IMR-90 (cell line): ENCODE measurements at regions not wholly inside any gene's neighbourhood (a gene's known extent, or its start where the extent isn't known, plus 50 kb on each side); places are given as distances from the start of the nearest gene placed in this dataset.

ENCODE experiments used
- ATAC-seq: fragments of 200-7000 bp; cut with Tn5 transposase; 2 replicates; pipeline ENCODE4 v1.9.1; 2020; ENCODE audit warnings: low read depth, mild to moderate bottlenecking, moderate library complexity
- BruUV-seq: library from RNA; stranded (reverse); fragments of 400-500 nt; replicated peaks from 2 replicates; lab custom pipeline; 2021; lab: Mats Ljungman, UMichigan
- CTCF ChIA-PET: fragments of 300-600 bp; formaldehyde crosslinking; extraction: SDS; loops from one replicate; lab custom pipeline; 2021; ENCODE audit warnings: antibody characterized with exemption; lab: Yijun Ruan, JAX
- POLR2A ChIA-PET: fragments of 300-600 bp; sonication (Branson Sonifier 250); formaldehyde crosslinking; loops from one replicate; lab custom pipeline; 2022; ENCODE audit warnings: antibody characterized with exemption; ENCODE audit not compliant: unreplicated experiment; lab: Charles Lee
- DNase-seq: peaks from one replicate; pipeline ENCODE4 v3.0.0; 2013
- H2AFZ ChIP-seq: replicated peaks from 2 replicates; pipeline ENCODE3; 2013; ENCODE audit warnings: low read length, mild to moderate bottlenecking; ENCODE audit not compliant: poor library complexity
- H2AK5ac ChIP-seq: 2 replicates; pipeline ENCODE4 v1.6.1; 2013; ENCODE audit warnings: low read depth, low read length, inconsistent platforms
- H2AK9ac ChIP-seq: replicated peaks from 2 replicates; pipeline ENCODE3; 2013; ENCODE audit warnings: mild to moderate bottlenecking, low read depth, low read length, moderate library complexity; ENCODE audit not compliant: poor library complexity
- H2BK120ac ChIP-seq: 2 replicates; pipeline ENCODE4 v1.6.1; 2013; ENCODE audit warnings: low read depth, low read length, inconsistent platforms
- H2BK15ac ChIP-seq: 3 replicates; pipeline ENCODE4 v1.6.1; 2013; ENCODE audit warnings: low read depth, low read length, inconsistent platforms
- H2BK20ac ChIP-seq: 2 replicates; pipeline ENCODE4 v1.6.1; 2013; ENCODE audit warnings: low read depth, mild to moderate bottlenecking, inconsistent platforms, low read length, moderate library complexity
- H2BK5ac ChIP-seq: 2 replicates; pipeline ENCODE4 v1.6.1; 2013; ENCODE audit warnings: mild to moderate bottlenecking, low read depth, low read length, inconsistent platforms; ENCODE audit not compliant: poor library complexity, severe bottlenecking
- H3K14ac ChIP-seq: replicated peaks from 2 replicates; pipeline ENCODE4 v1.6.1; 2013; ENCODE audit warnings: low read depth, low read length, inconsistent platforms
- H3K18ac ChIP-seq: 2 replicates; pipeline ENCODE4 v1.6.1; 2013; ENCODE audit warnings: low read depth, low read length, control low read depth
- H3K23ac ChIP-seq: 2 replicates; pipeline ENCODE4 v1.6.1; 2013; ENCODE audit warnings: low read depth, low read length, inconsistent platforms
- H3K27ac ChIP-seq: 2 replicates; pipeline ENCODE4 v1.5.1; 2013; ENCODE audit warnings: mild to moderate bottlenecking, control low read depth, low read length; ENCODE audit not compliant: insufficient read depth
- H3K27me3 ChIP-seq: 2 replicates; pipeline ENCODE4 v1.6.1; 2013; ENCODE audit warnings: low read length; ENCODE audit not compliant: control insufficient read depth, insufficient read depth
- H3K36me3 ChIP-seq: 2 replicates; pipeline ENCODE4 v1.6.1; 2013; ENCODE audit warnings: low read length, mixed read lengths; ENCODE audit not compliant: control insufficient read depth, insufficient read depth
- H3K4ac ChIP-seq: 2 replicates; pipeline ENCODE4 v1.6.1; 2013; ENCODE audit warnings: low read depth, low read length, inconsistent platforms
- H3K4me1 ChIP-seq: 2 replicates; pipeline ENCODE4 v1.6.1; 2013; ENCODE audit warnings: low read length, mixed read lengths; ENCODE audit not compliant: control insufficient read depth, insufficient read depth
- H3K4me2 ChIP-seq: 2 replicates; pipeline ENCODE4 v1.6.1; 2013; ENCODE audit warnings: low read depth, mild to moderate bottlenecking, control low read depth, low read length, moderate library complexity
- H3K4me3 ChIP-seq: 2 replicates; pipeline ENCODE4 v1.5.1; 2013; ENCODE audit warnings: low read depth, mild to moderate bottlenecking, control low read depth, low read length, moderate library complexity; ENCODE audit not compliant: insufficient read depth
- H3K56ac ChIP-seq: 2 replicates; pipeline ENCODE4 v1.6.1; 2013; ENCODE audit warnings: low read length, inconsistent platforms; ENCODE audit not compliant: insufficient read depth; ENCODE audit errors: extremely low read depth
- H3K79me1 ChIP-seq, 2 experiments: 2 replicates each; pipeline ENCODE4 v1.6.1; 2013; ENCODE audit warnings: low read length in 2 of 2, inconsistent platforms in 1 of 2, low read depth in 1 of 2
- H3K9ac ChIP-seq: 2 replicates; pipeline ENCODE4 v1.6.1; 2013; ENCODE audit warnings: low read depth, low read length, control low read depth
- H3K9me1 ChIP-seq: 2 replicates; pipeline ENCODE4 v1.6.1; 2013; ENCODE audit warnings: low read length, inconsistent platforms; ENCODE audit not compliant: insufficient read depth
- H3K9me3 ChIP-seq: 2 replicates; pipeline ENCODE4 v1.6.1; 2013; ENCODE audit warnings: low read length; ENCODE audit not compliant: control insufficient read depth, insufficient read depth
- H4K20me1 ChIP-seq: 2 replicates; pipeline ENCODE4 v1.6.1; 2013; ENCODE audit warnings: low read length, inconsistent platforms; ENCODE audit not compliant: insufficient read depth
- H4K5ac ChIP-seq: 2 replicates; pipeline ENCODE4 v1.6.1; 2013; ENCODE audit warnings: mild to moderate bottlenecking, low read depth, low read length, control low read depth
- H4K8ac ChIP-seq, 2 experiments: 2 replicates each; pipeline ENCODE4 v1.6.1; 2013; ENCODE audit warnings: low read depth in 2 of 2, low read length in 2 of 2, control low read depth in 1 of 2, inconsistent platforms in 1 of 2
- H4K91ac ChIP-seq: 2 replicates; pipeline ENCODE4 v1.6.1; 2013; ENCODE audit warnings: low read depth, low read length, inconsistent platforms; ENCODE audit not compliant: insufficient read depth
- BHLHE40 ChIP-seq: fragments of 150-350 bp; IDR thresholded peaks from 2 replicates; pipeline ENCODE4 v1.6.1; 2016; ENCODE audit warnings: mild to moderate bottlenecking, low read depth, low read length
- CEBPB ChIP-seq: IDR thresholded peaks from 2 replicates; pipeline ENCODE4 v1.6.1; 2012; ENCODE audit warnings: low read depth, low read length, improper control_type of control experiment
- CHD1 ChIP-seq: IDR thresholded peaks from 2 replicates; pipeline ENCODE4 v1.6.1; 2012; ENCODE audit warnings: low read depth, low read length, improper control_type of control experiment
- ELK1 ChIP-seq: fragments of 150-350 bp; IDR thresholded peaks from 2 replicates; pipeline ENCODE4 v1.6.1; 2016; ENCODE audit warnings: low read depth, mild to moderate bottlenecking, low read length, moderate library complexity, borderline replicate concordance
- FOS ChIP-seq: fragments of 150-350 bp; IDR thresholded peaks from 2 replicates; pipeline ENCODE4 v1.6.1; 2016; ENCODE audit warnings: low read depth, low read length
- MAFK ChIP-seq: IDR thresholded peaks from 2 replicates; pipeline ENCODE4 v1.6.1; 2012; ENCODE audit warnings: low read depth, low read length, improper control_type of control experiment
- MAZ ChIP-seq: IDR thresholded peaks from 2 replicates; pipeline ENCODE4 v1.6.1; 2012; ENCODE audit warnings: low read depth, mild to moderate bottlenecking, low read length, improper control_type of control experiment, moderate library complexity, borderline replicate concordance
- MXI1 ChIP-seq: IDR thresholded peaks from 2 replicates; pipeline ENCODE4 v1.6.1; 2012; ENCODE audit warnings: low read depth, mild to moderate bottlenecking, low read length, moderate library complexity, borderline replicate concordance
- RAD21 ChIP-seq: IDR thresholded peaks from 2 replicates; pipeline ENCODE4 v1.6.1; 2012; ENCODE audit warnings: low read length, improper control_type of control experiment
- RCOR1 ChIP-seq: IDR thresholded peaks from 2 replicates; pipeline ENCODE4 v1.6.1; 2012; ENCODE audit warnings: mild to moderate bottlenecking, low read length, improper control_type of control experiment; ENCODE audit not compliant: insufficient replicate concordance
- SMC3 ChIP-seq: fragments of 150-350 bp; IDR thresholded peaks from 2 replicates; pipeline ENCODE4 v1.6.1; 2016; ENCODE audit warnings: low read depth, mild to moderate bottlenecking, antibody characterized with exemption, low read length, moderate library complexity
- WGBS, 2 experiments: methylation state at CpG; one replicate each; pipeline versions ENCODE4 v1.1.5 to v1.1.7; 2013; ENCODE audit warnings: missing lambda C conversion rate in 2 of 2; ENCODE audit not compliant: insufficient read length in 1 of 2; ENCODE audit errors: extremely low coverage in 2 of 2; 5-methylcytosine and 5-hydroxymethylcytosine counted together
- dilution Hi-C: fragments of 300-500 bp; cut with HindIII; formaldehyde crosslinking; loops from one replicate; pipeline ENCODE4 v1.14.3; 2018; ENCODE audit warnings: low sequenced_read_pairs; ENCODE audit not compliant: unreplicated experiment
- in situ Hi-C: fragments of 300-500 bp; cut with MboI; formaldehyde crosslinking; loops from 3 replicates; pipeline ENCODE4 v1.14.3; 2019; ENCODE audit warnings: low sequenced_read_pairs, inconsistent platforms, mixed read lengths
- intact Hi-C: fragments of 100-400 bp; cut with micrococcal nuclease; formaldehyde crosslinking; loops from 2 replicates; pipeline ENCODE4 v1.10.0; 2022
- TF ChIP-seq, protein P1 (sequence below): fragments of 150-350 bp; IDR thresholded peaks from 2 replicates; pipeline ENCODE4 v1.6.1; 2017; ENCODE audit warnings: mild to moderate bottlenecking, antibody characterized with exemption, low read length, low read depth
- TF ChIP-seq, protein P2 (sequence below): conservative IDR thresholded peaks from 2 replicates; pipeline ENCODE4 v1.5.1; 2012; ENCODE audit warnings: mild to moderate bottlenecking, low read depth, low read length, improper control_type of control experiment

DNA sequence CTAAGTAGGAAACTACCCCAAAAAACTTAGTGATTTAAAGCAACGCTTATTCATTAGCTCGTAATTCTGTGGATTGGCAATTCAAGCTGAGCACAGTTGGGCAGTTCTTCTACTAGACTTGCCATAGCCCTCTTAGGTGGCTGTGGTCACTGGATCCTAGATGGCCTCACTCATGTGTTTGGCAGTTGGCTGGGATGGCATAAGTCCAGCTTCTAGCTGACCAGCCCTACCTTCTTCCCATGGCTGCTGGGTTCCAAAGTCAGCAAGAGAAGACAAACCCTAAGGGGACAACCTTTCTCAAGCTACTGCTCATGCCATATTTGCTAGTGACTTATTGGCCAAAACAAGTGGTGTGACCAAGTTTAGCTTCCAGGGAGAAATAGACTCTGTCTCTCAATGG, 95.3 kb downstream of the COPS8 start:
- Histone ChIP-seq H2AK9ac (no peak overlapping the region), H3K18ac (peak overlapping the region; percentile 97), H3K4ac (peak overlapping the region; percentile 94), H2AK5ac (peak overlapping the region; percentile 95), H3K9me1 (peaks cover 40% of the 10 kb centered on the region), H4K20me1 (no peaks in the 10 kb centered on the region), H4K5ac (peak overlapping the region; percentile 74), H3K9me3 (no peaks in the 10 kb centered on the region), H2BK120ac (peak overlapping the region; percentile 99), H4K8ac (peak overlapping the region; percentile 94 to 98), H3K14ac (peak overlapping the region; percentile 94), H3K23ac (peak overlapping the region; percentile 89), H3K4me3 (no peak overlapping the region), H2AFZ (no peak overlapping the region), H2BK20ac (peak overlapping the region; percentile 98), H4K91ac (peak overlapping the region; percentile 96), H3K4me1 (peaks cover 42% of the 10 kb centered on the region), H2BK15ac (peak overlapping the region; percentile 95; the same call in 2 of the 3 replicates), H2BK5ac (peak overlapping the region; percentile 94), H3K36me3 (no peaks in the 10 kb centered on the region), H3K4me2 (no peak overlapping the region), H3K79me1 (peaks cover 40 to 55% of the 10 kb centered on the region in 2 experiments; a peak in 3 of 4 replicates), H3K27ac (peak overlapping the region; percentile 91), H3K56ac (peak overlapping the region; percentile 35; the same call in 1 of the 2 replicates), H3K9ac (no peak overlapping the region), H3K27me3 (no peaks in the 10 kb centered on the region)
- intact Hi-C loops (no loop called here), in situ Hi-C loops (no loop called here), dilution Hi-C loops (no loop called here)
- ChIA-PET POLR2A (interaction anchor here (0.5 to 1.0 kb wide), 5 partner anchors 41 to 352 kb away, joined by 3 to 17 read pairs (median 4); no protein-coding TSS in a partner anchor), CTCF (no interaction called here)
- no peak for ATAC-seq
- TF ChIP-seq, protein P1, sequence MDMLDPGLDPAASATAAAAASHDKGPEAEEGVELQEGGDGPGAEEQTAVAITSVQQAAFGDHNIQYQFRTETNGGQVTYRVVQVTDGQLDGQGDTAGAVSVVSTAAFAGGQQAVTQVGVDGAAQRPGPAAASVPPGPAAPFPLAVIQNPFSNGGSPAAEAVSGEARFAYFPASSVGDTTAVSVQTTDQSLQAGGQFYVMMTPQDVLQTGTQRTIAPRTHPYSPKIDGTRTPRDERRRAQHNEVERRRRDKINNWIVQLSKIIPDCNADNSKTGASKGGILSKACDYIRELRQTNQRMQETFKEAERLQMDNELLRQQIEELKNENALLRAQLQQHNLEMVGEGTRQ, result no peak
- TF ChIP-seq MAZ (no peak), CEBPB (no peak), SMC3 (no peak), MXI1 (no peak), RAD21 (no peak), MAFK (no peak), RCOR1 (no peak), FOS (no peak), ELK1 (no peak), CHD1 (no peak), BHLHE40 (no peak)
- TF ChIP-seq, protein P2, sequence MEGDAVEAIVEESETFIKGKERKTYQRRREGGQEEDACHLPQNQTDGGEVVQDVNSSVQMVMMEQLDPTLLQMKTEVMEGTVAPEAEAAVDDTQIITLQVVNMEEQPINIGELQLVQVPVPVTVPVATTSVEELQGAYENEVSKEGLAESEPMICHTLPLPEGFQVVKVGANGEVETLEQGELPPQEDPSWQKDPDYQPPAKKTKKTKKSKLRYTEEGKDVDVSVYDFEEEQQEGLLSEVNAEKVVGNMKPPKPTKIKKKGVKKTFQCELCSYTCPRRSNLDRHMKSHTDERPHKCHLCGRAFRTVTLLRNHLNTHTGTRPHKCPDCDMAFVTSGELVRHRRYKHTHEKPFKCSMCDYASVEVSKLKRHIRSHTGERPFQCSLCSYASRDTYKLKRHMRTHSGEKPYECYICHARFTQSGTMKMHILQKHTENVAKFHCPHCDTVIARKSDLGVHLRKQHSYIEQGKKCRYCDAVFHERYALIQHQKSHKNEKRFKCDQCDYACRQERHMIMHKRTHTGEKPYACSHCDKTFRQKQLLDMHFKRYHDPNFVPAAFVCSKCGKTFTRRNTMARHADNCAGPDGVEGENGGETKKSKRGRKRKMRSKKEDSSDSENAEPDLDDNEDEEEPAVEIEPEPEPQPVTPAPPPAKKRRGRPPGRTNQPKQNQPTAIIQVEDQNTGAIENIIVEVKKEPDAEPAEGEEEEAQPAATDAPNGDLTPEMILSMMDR, result no peak
- 80% methylated on average over 1 of the region's 2 CpGs; no CpG with 5 or more reads in 1 of the 2 experiments for WGBS, 2 experiments
- no TSS peak for BruUV-seq
- DNase-seq, result no peak
